ENCODE measurements at regions not wholly inside any gene's neighbourhood (a gene's known extent, or its start where the extent isn't known, plus 50 kb on each side); places are given as distances from the start of the nearest gene placed in this dataset.

- peaks cover 19% of the 10 kb centered on the region for H3K27me3 Mint-ChIP-seq
- no peak for TF ChIP-seq CTCF (conservative IDR thresholded peaks at IDR 0.05)
- no peak for DNase-seq (ENCODE audit: extremely low spot score, unreplicated experiment)
- no peak overlapping the region for H3K4me3 Mint-ChIP-seq
- H3K36me3 Mint-ChIP-seq: no peaks in the 10 kb centered on the region
- H3K4me1 Mint-ChIP-seq (ENCODE audit: unreplicated experiment): peaks cover 16% of the 10 kb centered on the region
- H3K9me3 Mint-ChIP-seq: no peaks in the 10 kb centered on the region
- no peak overlapping the region for H3K27ac Mint-ChIP-seq
These were observed 150.9 kb downstream of the HLX start for GRCh38 chr1:221029981-221030649.

GRCh38 chr1:221030990-221031389 lies 151.7 kb downstream of the HLX start:
- H3K4me1 Mint-ChIP-seq (ENCODE audit: unreplicated experiment): peaks cover 16% of the 10 kb centered on the region
- TF ChIP-seq CTCF (conservative IDR thresholded peaks at IDR 0.05): no peak
- peaks cover 22% of the 10 kb centered on the region for H3K27me3 Mint-ChIP-seq
- H3K36me3 Mint-ChIP-seq: no peaks in the 10 kb centered on the region
- H3K27ac Mint-ChIP-seq: no peak overlapping the region
- no peak for DNase-seq (ENCODE audit: extremely low spot score, unreplicated experiment)
- H3K9me3 Mint-ChIP-seq: no peaks in the 10 kb centered on the region
- no peak overlapping the region for H3K4me3 Mint-ChIP-seq

- TF ChIP-seq CTCF (conservative IDR thresholded peaks at IDR 0.05): no peak
- Mint-ChIP-seq H3K4me1 (ENCODE audit: unreplicated experiment) (peaks cover 16% of the 10 kb centered on the region), H3K27ac (no peak overlapping the region), H3K9me3 (no peaks in the 10 kb centered on the region), H3K27me3 (peaks cover 17% of the 10 kb centered on the region), H3K36me3 (no peaks in the 10 kb centered on the region), H3K4me3 (no peak overlapping the region)
- no peak for DNase-seq (ENCODE audit: extremely low spot score, unreplicated experiment)
These were observed 152.4 kb downstream of the HLX start for GRCh38 chr1:221031458-221032203.

GRCh38 chr1:221032204-221032585 lies 153.0 kb downstream of the HLX start:
- H3K27me3 Mint-ChIP-seq: peaks cover 16% of the 10 kb centered on the region

GRCh38 chr1:221032637-221033280 lies 153.5 kb downstream of the HLX start:
- TF ChIP-seq CTCF (conservative IDR thresholded peaks at IDR 0.05): no peak
- Mint-ChIP-seq H3K4me3 (no peak overlapping the region), H3K27ac (no peak overlapping the region), H3K27me3 (peaks cover 14% of the 10 kb centered on the region), H3K36me3 (no peaks in the 10 kb centered on the region), H3K4me1 (ENCODE audit: unreplicated experiment) (peaks cover 16% of the 10 kb centered on the region), H3K9me3 (peaks cover 5% of the 10 kb centered on the region)
- DNase-seq (ENCODE audit: extremely low spot score, unreplicated experiment): no peak

More at GRCh38 chr1:221032204-221032585, 153.0 kb downstream of the HLX start:
- H3K9me3 Mint-ChIP-seq: peaks cover 5% of the 10 kb centered on the region
- H3K4me3 Mint-ChIP-seq: no peak overlapping the region
- DNase-seq (ENCODE audit: extremely low spot score, unreplicated experiment): no peak
- no peak overlapping the region for H3K27ac Mint-ChIP-seq
- no peak for TF ChIP-seq CTCF (conservative IDR thresholded peaks at IDR 0.05)
- H3K4me1 Mint-ChIP-seq (ENCODE audit: unreplicated experiment): peaks cover 16% of the 10 kb centered on the region
- H3K36me3 Mint-ChIP-seq: no peaks in the 10 kb centered on the region

All from type B pancreatic cell (in vitro differentiated cells).